H9 (cell line): ENCODE measurements at regions not wholly inside any gene's neighbourhood (a gene's known extent, or its start where the extent isn't known, plus 50 kb on each side); places are given as distances from the start of the nearest gene placed in this dataset.

Experiments used
- DNase-seq: peaks from one replicate; pipeline ENCODE4 v3.0.0-alpha.2; 2017
- H2AFZ ChIP-seq: one replicate; pipeline ENCODE4 v1.6.1; 2013; ENCODE audit warnings: mild to moderate bottlenecking, low read length, control low read depth, moderate library complexity
- H2AK5ac ChIP-seq: 2 replicates; pipeline ENCODE4 v1.6.1; 2013; ENCODE audit warnings: low read length, control low read depth, mixed read lengths; ENCODE audit not compliant: insufficient read length
- H2BK120ac ChIP-seq: one replicate; pipeline ENCODE4 v1.6.1; 2013; ENCODE audit warnings: low read depth, mild to moderate bottlenecking, low read length, control low read depth, inconsistent platforms; ENCODE audit not compliant: poor library complexity, severe bottlenecking
- H2BK12ac ChIP-seq: 2 replicates; pipeline ENCODE4 v1.6.1; 2013; ENCODE audit warnings: low read length, control low read depth, mixed read lengths, low read depth; ENCODE audit not compliant: insufficient read length
- H2BK15ac ChIP-seq: 2 replicates; pipeline ENCODE4 v1.6.1; 2013; ENCODE audit warnings: low read depth, low read length, control low read depth
- H2BK20ac ChIP-seq: one replicate; pipeline ENCODE4 v1.6.1; 2013; ENCODE audit warnings: low read depth, mild to moderate bottlenecking, low read length, control low read depth, inconsistent platforms; ENCODE audit not compliant: poor library complexity, severe bottlenecking
- H2BK5ac ChIP-seq: 2 replicates; pipeline ENCODE4 v1.6.1; 2013; ENCODE audit warnings: low read length, control low read depth, mixed read lengths; ENCODE audit not compliant: insufficient read length
- H3K14ac ChIP-seq: 2 replicates; pipeline ENCODE4 v1.6.1; 2013; ENCODE audit warnings: low read length, control low read depth; ENCODE audit not compliant: insufficient read depth
- H3K18ac ChIP-seq: 2 replicates; pipeline ENCODE4 v1.6.1; 2013; ENCODE audit warnings: low read depth, mild to moderate bottlenecking, mixed read lengths, low read length, control low read depth; ENCODE audit not compliant: insufficient read length
- H3K23ac ChIP-seq: 2 replicates; pipeline ENCODE4 v1.6.1; 2013; ENCODE audit warnings: low read length, control low read depth, mixed read lengths, low read depth; ENCODE audit not compliant: insufficient read length
- H3K23me2 ChIP-seq: 2 replicates; pipeline ENCODE4 v1.6.1; 2013; ENCODE audit warnings: low read depth, mild to moderate bottlenecking, mixed read lengths, low read length, control low read depth; ENCODE audit not compliant: insufficient read length, poor library complexity, severe bottlenecking
- H3K27ac ChIP-seq: 2 replicates; pipeline ENCODE4 v1.5.1; 2013; ENCODE audit warnings: low read length, control low read depth, mixed read lengths, low read depth; ENCODE audit not compliant: insufficient read length
- H3K27me3 ChIP-seq: 2 replicates; pipeline ENCODE4 v1.6.1; 2013; ENCODE audit warnings: low read length, control low read depth, inconsistent platforms; ENCODE audit not compliant: insufficient read depth
- H3K4ac ChIP-seq: 2 replicates; pipeline ENCODE4 v1.6.1; 2013; ENCODE audit warnings: low read depth, mild to moderate bottlenecking, control low read depth, inconsistent platforms, low read length, moderate library complexity
- H3K4me1 ChIP-seq: 2 replicates; pipeline ENCODE4 v1.6.1; 2013; ENCODE audit warnings: low read length, control low read depth, inconsistent platforms; ENCODE audit not compliant: insufficient read depth
- H3K4me2 ChIP-seq: 2 replicates; pipeline ENCODE4 v1.6.1; 2013; ENCODE audit warnings: low read length, control low read depth, mixed read lengths; ENCODE audit not compliant: insufficient read length, insufficient read depth
- H3K56ac ChIP-seq: 2 replicates; pipeline ENCODE4 v1.6.1; 2013; ENCODE audit warnings: low read depth, mild to moderate bottlenecking, mixed read lengths, low read length, control low read depth; ENCODE audit not compliant: insufficient read length
- H3K79me1 ChIP-seq: 2 replicates; pipeline ENCODE4 v1.6.1; 2013; ENCODE audit warnings: low read depth, mild to moderate bottlenecking, moderate library complexity, low read length, control low read depth, inconsistent platforms; ENCODE audit not compliant: insufficient read depth, poor library complexity, severe bottlenecking
- H3K79me2 ChIP-seq: 2 replicates; pipeline ENCODE4 v1.6.1; 2013; ENCODE audit warnings: low read length, control low read depth, inconsistent platforms; ENCODE audit not compliant: insufficient read depth
- H3K9ac ChIP-seq: 2 replicates; pipeline ENCODE4 v1.6.1; 2013; ENCODE audit warnings: low read length, control low read depth, mixed read lengths; ENCODE audit not compliant: insufficient read length; ENCODE audit errors: extremely low read depth
- H3K9me3 ChIP-seq: one replicate; pipeline ENCODE4 v1.6.1; 2013; ENCODE audit warnings: low read depth, low read length, inconsistent platforms; ENCODE audit not compliant: control insufficient read depth
- H3T11ph ChIP-seq: one replicate; pipeline ENCODE4 v1.6.1; 2013; ENCODE audit warnings: mild to moderate bottlenecking, low read length, control low read depth, inconsistent platforms
- H4K20me1 ChIP-seq: one replicate; pipeline ENCODE4 v1.6.1; 2013; ENCODE audit not compliant: control insufficient read depth, insufficient read length, insufficient read depth
- H4K5ac ChIP-seq: 2 replicates; pipeline ENCODE4 v1.6.1; 2013; ENCODE audit warnings: low read depth, mild to moderate bottlenecking, mixed read lengths, low read length, control low read depth; ENCODE audit not compliant: insufficient read length
- H4K8ac ChIP-seq: replicated peaks from 2 replicates; pipeline ENCODE4 v1.6.1; 2013; ENCODE audit warnings: low read length, control low read depth, mixed read lengths, low read depth; ENCODE audit not compliant: insufficient read length
- H4K91ac ChIP-seq: 2 replicates; pipeline ENCODE4 v1.6.1; 2013; ENCODE audit warnings: low read depth, mild to moderate bottlenecking, moderate library complexity, mixed read lengths, low read length, control low read depth; ENCODE audit not compliant: insufficient read length
- H3K27ac Mint-ChIP-seq, 3 experiments: 2 replicates in 2 of 3; 3 replicates in 1 of 3; pipeline ENCODE4 v1.8.0; 2020 to 2021; ENCODE audit warnings: mixed read lengths in 3 of 3, mild to moderate bottlenecking in 1 of 3, moderate library complexity in 1 of 3
- H3K27me3 Mint-ChIP-seq: 2 replicates; pipeline ENCODE4 v1.8.0; 2021; ENCODE audit warnings: low read depth, mild to moderate bottlenecking, moderate library complexity, mixed read lengths
- H3K36me3 Mint-ChIP-seq, 3 experiments: 2 replicates in 2 of 3; 3 replicates in 1 of 3; pipeline ENCODE4 v1.8.0; 2020 to 2021; ENCODE audit warnings: low read depth in 3 of 3, mixed read lengths in 3 of 3; ENCODE audit not compliant: insufficient read depth in 1 of 3
- H3K4me1 Mint-ChIP-seq, 2 experiments: 2 replicates each; pipeline ENCODE4 v1.8.0; 2020; ENCODE audit warnings: mixed read lengths in 2 of 2
- H3K4me3 Mint-ChIP-seq, 2 experiments: 2 replicates in 1 of 2; 3 replicates in 1 of 2; pipeline ENCODE4 v1.8.0; 2020 to 2021; ENCODE audit warnings: mild to moderate bottlenecking in 2 of 2, mixed read lengths in 2 of 2, moderate library complexity in 1 of 2
- H3K9me3 Mint-ChIP-seq, 2 experiments: 2 replicates in 1 of 2; 3 replicates in 1 of 2; pipeline ENCODE4 v1.8.0; 2020; ENCODE audit warnings: mild to moderate bottlenecking in 2 of 2, mixed read lengths in 2 of 2, moderate library complexity in 1 of 2
- CTCF ChIP-seq: fragments of 200-600 bp; sonication (generic); conservative IDR thresholded peaks from 3 replicates; pipeline ENCODE4 v1.8.0; 2021; ENCODE audit warnings: antibody characterized with exemption, mild to moderate bottlenecking

- H2AK5ac ChIP-seq = no peak overlapping the region
- H3K4ac ChIP-seq = no peak overlapping the region
- H2BK5ac ChIP-seq = no peak overlapping the region
- H3K14ac ChIP-seq = no peak overlapping the region
- H3K36me3 Mint-ChIP-seq = no peaks in the 10 kb centered on the region
- H2BK120ac ChIP-seq = no peak overlapping the region
- H3K9me3 ChIP-seq = no peaks in the 10 kb centered on the region
- no peaks in the 10 kb centered on the region for H3K4me1 Mint-ChIP-seq
- H3K79me2 ChIP-seq = no peaks in the 10 kb centered on the region
- no peaks in the 10 kb centered on the region for H3K27me3 Mint-ChIP-seq
- H2BK12ac ChIP-seq = no peak overlapping the region
- H3K9ac ChIP-seq = no peak overlapping the region
- H3K4me2 ChIP-seq = no peak overlapping the region
- no peak overlapping the region for H2BK20ac ChIP-seq
- H3T11ph ChIP-seq = no peak overlapping the region
- no peak overlapping the region for H4K5ac ChIP-seq
- no peak overlapping the region for H3K18ac ChIP-seq
- no peak overlapping the region for H3K27ac Mint-ChIP-seq
- H3K9me3 Mint-ChIP-seq = no peaks in the 10 kb centered on the region
- H4K8ac ChIP-seq = no peak overlapping the region
- H4K91ac ChIP-seq = no peak overlapping the region
- H2AFZ ChIP-seq = no peak overlapping the region
- no peaks in the 10 kb centered on the region for H3K4me1 ChIP-seq
- no peak overlapping the region for H2BK15ac ChIP-seq
- H3K4me3 Mint-ChIP-seq = no peak overlapping the region
- no peak for TF ChIP-seq CTCF
- H3K27me3 ChIP-seq = no peaks in the 10 kb centered on the region
- H3K23me2 ChIP-seq = no peaks in the 10 kb centered on the region
- H4K20me1 ChIP-seq = no peaks in the 10 kb centered on the region
- H3K79me1 ChIP-seq = no peaks in the 10 kb centered on the region
- H3K23ac ChIP-seq = no peak overlapping the region
- H3K27ac ChIP-seq = no peak overlapping the region
- no peak overlapping the region for H3K56ac ChIP-seq
- no peak for DNase-seq
These were observed 100.4 kb upstream of the FREM1 start for GRCh38 chr9:15010581-15010980.
